GM03348 (cell line): ENCODE measurements at regions not wholly inside any gene's neighbourhood (a gene's known extent, or its start where the extent isn't known, plus 50 kb on each side); places are given as distances from the start of the nearest gene placed in this dataset.
A peak's percentile ranks its signal among the peaks of the same experiment; 100 is the strongest.

ENCODE experiments used
- DNase-seq: peaks from one replicate; pipeline ENCODE4 v3.0.0; 2012; ENCODE audit warnings: low spot score

DNA sequence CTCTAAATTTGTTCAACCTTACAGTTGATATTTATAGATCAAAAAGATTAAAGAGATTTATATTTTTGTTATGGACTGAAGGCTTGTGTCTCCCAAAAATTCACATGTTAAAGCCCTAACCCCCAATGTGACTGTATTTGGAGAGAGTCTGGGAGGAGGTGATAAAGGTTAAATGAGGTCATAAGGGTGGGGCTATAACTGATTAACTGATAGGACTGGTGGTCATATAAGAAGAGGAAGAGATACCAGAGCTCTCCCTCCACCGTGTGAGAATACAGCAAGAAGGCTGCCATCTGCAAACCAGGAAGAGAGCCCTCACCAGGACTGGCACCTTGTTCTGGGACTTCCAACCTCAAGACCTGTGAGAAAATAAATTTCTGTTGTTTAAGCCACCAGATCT, 264.3 kb downstream of the ENC1 start:
- DNase-seq, result no peak

DNA sequence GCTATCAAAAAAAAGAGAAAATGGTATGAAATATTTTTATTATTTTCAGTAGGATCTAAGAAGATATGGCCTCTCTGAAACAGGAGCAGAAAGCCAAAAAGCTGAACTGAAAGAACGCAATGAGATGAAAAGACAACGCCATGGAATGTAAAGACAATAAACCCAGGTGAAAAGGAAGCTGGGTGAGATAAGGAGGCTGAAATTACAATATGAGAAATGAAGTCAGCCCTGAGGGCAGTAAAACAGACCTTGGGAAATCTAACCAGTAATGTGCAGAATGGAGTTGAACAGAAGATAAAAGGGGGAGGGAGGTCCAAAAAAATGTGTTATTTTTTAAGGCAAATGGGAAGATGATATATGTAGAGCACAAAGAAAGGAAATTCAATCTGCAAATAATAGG, 265.3 kb downstream of the ENC1 start:
- DNase-seq, result no peak

DNA sequence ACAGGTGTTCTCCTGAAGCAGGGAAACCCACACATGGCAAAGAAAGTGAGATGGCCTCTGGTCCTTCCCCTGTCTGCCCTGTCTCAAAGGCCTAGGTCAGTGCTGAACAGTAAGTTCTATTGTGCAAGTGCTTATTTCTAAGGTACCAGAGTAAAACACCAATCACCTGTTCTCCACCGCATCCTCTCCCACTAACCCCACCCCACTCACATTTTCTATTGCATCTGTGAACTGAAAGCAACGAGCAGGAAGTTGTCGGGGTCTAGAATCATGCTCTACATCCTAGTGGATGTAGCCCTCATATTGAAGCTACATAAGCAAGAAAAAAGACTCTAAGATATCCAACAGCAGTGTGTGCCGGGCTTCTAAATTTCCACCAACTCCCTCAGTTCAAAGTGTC, 265.9 kb downstream of the ENC1 start:
- no peak for DNase-seq

DNA sequence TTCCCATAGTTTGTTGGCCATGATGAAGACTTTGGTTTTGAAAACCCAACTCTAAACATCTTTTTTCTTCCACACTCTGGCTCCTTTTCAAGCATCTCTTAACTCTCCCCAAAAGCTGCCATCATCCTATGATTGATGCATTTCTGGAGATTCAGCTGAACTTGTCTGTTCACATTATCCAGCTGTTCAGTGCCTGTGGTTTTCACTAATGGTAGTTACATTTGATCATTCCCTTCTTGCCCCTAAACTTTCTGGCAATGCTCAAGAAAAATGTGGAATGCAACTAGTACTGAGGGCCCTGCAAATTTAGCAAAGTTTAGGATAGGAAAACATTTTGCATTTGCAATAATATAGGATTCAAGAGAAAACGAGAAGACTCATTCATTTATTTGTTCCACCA, 267.5 kb downstream of the ENC1 start:
- DNase-seq, result no peak

DNA sequence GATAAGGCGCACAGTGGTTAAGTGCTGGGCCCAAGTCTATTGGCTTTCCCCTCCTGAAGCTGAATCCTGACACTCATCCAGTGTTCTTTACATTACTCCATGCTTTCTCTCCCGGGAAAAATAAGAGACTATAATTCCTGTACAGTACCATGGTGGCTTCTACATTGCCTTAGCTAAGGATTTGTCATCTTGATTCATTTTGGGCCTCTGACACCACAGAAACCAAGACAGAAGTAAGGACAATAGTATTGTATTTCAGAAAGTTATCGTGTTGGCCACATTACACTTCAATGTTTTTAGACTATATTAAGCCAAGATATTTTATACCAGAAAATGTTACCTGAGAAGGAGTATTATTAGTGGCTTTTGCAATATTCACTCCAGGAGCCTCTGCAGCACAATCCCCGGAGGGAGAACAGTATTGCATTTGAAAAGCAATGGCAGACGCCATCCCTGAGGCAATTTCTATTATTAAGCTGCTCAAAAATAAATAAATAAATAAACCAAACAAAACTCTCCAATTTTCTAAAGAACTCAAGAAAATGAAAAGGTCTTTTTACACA, 267.9 kb downstream of the ENC1 start:
- DNase-seq, result no peak

DNA sequence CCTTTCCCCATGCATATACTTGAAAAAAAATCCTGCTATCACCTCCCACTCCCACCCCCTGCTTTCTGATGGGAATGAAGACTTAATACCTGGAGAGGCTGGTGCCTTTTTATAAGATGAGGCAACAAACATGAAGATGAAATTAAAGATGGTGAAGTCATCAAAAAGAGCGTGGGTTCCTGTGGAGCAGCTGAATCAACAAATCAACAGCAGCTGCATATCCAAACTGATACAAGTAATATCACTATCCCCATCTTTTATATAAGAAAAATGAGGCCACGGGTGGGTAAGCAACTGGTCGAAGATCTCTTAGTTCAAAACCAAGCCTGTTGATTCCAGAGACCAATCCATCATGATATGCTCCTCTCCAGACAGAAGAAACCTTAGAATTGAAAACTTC, 268.5 kb downstream of the ENC1 start:
- DNase-seq, result no peak

DNA sequence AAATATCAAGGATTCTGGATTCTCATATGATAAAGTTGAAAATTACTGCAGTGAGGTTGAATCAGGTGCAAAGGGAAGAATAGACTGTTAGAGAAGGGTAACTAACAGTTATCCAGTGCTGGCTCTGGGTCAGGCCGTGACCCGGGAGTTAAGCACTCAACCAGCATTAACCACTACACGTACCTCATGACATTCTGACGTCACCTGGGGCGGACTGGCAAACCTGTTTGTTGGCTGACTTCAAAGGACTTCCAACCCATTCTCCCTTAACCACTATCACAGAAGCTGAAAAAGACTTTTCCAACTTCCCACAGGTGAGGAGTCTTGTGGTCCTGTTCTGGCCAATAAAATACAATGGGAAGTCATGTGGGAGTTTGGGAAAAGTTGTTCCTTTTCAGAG, 268.9 kb downstream of the ENC1 start:
- DNase-seq, result no peak

DNA sequence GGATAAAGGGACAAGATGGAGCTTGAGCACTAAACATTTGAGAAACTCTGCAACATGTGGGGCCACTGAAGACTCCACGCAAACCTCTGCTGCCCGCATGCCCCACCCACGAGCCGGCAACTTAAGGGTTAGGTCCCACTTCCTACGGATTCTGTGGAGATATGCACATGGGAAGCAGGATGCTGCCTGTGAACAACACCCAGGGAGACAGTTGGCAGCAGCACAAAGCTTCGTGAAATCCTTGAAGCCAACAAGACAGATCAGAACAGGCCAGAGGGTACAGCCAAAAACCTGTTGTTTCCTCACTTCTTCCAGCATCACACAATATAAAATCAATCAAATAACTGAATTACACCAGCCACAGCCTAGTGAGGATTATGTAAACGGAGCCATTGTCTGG, 270.4 kb downstream of the ENC1 start:
- DNase-seq, result peak; percentile 28

DNA sequence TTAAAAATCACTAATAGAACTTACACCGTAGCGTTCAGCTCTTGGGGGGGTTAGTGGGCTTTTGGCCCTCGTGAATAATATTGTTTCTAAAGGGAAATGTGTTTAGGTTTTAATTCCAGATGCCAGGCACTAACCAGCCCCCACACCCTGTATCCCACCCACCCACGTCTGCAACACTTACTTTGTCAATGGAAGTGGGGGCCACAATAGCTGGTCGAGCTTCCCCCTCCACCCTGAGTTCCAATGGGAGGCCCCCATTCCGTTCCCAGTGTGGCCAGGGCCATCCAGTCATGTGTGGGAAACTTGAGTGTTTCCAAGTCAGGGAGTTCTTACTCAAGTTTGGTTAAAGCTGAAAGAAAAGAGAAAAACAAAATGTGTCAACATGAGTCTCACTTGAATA, 271.4 kb downstream of the ENC1 start:
- DNase-seq, result no peak

DNA sequence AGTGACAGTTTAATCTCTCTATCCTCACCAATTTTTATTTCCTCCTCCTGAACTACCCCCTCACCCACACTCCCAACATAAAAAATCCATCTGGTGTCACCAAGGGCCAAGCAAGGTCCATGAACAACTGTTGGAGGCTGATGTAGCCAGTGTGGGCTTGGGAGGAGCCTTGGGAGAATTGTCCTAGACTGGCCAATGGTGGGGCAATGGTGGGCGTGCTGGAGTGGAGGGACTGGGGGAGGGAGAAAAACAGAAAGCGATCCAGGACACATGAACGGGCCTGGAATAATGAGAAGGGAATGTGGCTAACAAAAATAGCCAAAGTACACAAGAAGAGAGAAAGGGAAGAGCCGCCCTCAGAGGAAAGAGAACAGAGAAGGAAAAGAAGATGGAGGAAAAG, 272.6 kb downstream of the ENC1 start:
- DNase-seq, result no peak

DNA sequence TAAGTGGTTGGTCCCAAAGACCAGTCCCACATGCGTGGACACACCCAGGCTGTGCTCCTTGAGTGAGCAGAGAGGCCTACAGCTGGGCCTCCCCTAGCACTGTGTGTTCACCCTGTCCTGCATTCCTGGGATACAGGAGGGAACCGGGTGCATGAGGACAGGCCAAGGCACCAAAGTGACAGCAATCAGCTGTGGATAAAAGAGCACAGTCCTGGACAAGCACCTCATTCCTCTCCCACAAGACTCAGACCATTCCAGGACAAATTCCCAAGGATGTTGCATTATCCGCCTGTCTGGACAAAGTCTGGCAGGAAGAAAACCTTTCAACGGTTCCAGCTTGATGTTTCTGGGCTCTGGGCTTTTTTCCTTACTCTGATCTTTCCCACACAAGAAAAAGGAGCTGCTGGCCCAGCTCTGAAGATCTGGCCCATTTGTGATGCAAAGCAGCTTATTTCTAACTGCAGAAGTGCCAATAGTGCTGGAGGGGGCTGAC, 273.2 kb downstream of the ENC1 start:
- DNase-seq, result no peak

DNA sequence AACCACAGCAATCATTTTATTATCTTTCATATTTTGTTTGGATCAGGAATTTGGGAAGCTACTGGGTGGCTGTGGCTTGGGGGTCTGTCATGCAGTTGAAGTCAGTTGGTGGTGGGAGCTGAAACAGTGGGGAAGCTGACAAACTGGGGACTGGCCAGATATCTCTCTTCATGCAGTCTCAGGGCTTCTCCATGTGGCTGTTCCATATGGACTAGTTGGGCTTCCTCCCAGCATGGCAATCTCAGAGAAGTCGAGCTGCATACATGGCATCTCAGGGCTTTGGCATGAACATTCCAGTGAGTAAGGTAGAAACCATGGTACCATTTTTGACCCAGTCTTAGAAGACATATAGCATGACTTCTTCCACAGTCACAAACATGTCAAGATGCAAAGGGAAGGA, 274.8 kb downstream of the ENC1 start:
- DNase-seq, result no peak

DNA sequence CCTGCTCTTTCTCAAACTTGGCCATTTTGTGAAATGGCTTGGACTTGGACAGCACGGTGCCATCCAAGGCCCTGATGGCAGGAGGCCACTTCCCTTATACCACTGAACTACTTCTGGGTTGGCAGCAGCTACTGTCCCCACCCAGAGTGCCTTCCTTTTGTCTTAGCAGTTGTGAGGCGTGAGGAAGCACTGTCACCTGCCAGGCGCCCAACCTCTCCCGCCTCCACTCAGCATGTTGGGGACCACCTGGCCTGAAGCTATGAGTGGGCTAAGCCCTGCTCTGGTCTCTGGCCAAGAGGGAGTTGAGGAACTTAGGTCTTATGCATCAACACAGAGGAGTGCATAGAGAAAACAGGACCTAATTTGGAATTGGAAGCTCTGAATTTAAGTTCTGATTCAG, 276.0 kb downstream of the ENC1 start:
- DNase-seq, result no peak

DNA sequence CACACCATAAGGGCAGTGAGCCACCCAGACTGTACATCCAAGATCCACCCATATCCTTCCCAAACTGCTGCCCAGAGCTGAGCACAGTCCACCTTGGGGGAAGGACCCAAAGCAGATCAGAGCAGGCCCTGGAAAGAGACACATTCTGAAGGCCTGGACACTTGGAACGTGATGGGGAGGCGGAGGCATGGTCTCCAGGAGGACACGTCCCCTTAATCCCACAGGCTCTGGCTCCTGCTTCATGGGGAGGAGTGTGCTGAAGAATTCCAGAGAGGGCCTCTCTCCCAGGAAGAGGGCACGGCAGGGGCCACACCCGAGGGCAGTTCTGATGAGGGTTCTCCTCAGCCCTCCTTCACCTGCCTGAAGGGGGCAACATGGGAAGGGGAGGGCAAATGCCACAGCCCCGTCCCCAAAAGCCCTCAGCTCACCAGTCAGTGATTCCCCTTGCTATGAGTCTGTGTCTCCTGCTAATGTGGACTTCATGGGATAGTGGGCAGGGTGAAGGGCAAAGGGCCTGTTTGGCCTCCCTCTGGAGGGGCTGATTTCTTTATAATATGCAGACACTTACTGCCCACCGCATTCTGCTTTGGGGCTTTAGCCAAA, 276.8 kb downstream of the ENC1 start:
- no peak for DNase-seq

DNA sequence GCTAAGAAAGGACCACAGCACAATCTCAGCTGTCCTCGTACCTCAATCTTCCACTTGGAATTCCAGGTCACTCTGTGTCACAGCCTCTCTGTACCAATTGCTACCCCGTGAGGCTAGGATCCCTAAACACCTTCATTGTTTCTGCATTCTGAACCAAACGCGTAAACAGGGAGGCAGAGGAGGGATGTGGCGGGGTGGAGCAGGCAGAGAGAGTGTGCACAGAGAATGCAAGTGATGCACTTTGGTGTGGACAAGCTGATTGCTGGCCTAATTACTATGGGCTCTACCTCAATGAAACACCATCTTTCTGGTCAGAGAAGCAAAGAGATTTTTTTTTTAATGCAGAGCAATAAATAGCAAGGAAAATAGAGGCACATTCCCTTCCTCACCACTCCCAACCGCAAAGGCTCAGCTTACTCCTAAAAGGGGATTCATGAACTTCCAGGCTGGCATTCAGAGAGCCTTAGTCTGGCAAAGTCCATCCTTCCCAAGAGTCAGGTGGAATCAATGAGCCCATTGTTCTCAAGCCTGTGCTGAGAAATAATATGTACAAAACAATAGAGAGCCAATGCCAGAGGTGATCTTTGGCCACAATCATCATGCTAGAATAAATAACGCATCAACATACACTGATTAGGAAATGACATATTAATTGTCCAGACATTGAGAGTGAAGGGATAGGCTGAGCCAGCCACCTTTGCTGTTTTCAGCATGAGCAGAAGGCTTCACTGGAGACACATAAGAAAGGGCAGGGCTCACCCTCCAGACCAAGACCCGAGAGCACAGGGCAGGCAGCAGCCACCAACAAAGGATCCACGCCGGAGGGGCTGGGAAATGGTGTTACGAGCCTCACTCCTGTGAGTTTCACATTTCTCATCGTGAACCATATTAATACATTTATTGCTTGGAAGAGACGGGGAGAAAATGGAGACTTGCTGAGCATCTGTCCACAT, 278.8 kb downstream of the ENC1 start:
- DNase-seq, result no peak

DNA sequence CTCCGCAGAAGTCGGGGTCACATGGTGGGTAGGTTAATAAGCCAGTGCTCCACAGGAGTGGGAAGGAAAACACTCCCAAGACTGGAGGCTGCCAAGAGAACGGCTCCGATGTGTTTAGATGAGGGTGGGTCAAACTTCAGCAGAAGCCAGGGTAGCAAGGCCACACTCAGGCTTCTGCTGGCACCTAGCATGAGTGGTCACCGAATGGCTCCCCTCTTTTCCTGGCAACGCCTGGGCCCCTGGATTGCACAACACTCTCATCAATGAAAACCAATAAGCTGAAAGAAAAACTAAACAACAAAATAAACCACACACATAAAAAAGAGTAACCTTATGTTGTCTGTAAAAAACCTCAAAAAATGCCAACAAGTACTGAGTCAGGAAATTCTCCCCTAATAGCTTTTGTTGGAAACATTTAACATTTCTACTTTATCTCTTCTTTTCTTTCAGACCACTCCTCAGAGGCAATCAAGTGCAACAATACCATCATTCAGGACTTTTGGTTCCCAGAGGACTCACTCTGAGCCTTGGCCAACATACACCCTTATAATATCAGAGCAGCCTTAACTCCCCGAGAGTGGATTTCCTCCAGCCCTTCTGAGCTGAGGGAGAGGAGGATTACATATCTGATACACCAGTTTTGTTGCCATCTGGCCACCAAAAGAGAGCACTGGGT, 279.9 kb downstream of the ENC1 start:
- no peak for DNase-seq

DNA sequence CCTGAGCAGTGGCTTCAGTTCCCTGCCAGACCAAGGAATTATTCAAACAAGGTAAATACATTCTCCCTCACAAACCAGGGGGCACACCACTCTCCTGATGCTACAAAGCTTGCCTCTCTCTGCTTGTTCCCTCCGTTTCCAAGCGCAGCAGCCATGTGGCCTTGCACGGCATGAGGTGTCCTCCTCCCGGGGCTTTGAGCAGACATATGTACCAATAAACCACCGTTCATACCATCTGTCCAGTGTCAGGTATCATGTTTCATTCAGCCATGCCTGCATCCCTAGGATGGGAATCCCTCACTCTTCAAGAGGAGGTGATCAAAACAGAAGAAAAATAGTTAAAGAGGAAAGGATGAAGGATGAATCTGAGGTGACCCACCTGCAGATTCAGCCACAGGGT, 282.7 kb downstream of the ENC1 start:
- no peak for DNase-seq

DNA sequence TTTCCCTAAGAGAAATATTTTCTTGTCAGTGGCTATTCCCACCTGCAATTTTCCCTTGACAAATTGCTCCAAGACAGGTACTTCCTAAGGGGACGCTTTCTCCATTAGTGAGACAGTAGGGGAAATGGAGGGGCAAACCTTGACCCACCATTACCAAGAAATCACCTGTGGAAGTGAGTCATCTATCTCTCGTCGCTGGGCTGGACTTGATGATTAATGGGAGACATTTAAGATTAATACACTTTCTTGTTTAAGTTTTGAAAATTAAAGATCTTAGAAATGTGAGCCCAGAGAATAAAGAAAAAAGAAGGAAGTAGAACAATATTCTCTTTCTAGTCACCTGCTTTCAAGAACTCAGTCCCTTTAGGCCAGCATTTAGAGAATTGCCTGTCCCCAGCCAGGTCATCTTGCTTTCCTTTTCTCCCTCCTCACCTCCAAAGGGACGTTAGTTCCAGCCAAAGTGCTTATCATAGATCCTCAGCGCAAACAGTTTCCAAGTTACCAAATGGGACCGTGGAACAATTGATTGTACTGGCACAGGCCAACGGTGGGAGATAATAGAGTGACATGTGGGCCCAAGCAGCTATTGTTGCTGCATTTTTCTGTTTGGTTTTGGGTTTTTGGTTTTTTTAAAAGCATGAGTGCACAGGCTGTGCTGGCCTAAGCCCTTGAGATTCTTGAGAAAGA, 284.4 kb downstream of the ENC1 start:
- no peak for DNase-seq

DNA sequence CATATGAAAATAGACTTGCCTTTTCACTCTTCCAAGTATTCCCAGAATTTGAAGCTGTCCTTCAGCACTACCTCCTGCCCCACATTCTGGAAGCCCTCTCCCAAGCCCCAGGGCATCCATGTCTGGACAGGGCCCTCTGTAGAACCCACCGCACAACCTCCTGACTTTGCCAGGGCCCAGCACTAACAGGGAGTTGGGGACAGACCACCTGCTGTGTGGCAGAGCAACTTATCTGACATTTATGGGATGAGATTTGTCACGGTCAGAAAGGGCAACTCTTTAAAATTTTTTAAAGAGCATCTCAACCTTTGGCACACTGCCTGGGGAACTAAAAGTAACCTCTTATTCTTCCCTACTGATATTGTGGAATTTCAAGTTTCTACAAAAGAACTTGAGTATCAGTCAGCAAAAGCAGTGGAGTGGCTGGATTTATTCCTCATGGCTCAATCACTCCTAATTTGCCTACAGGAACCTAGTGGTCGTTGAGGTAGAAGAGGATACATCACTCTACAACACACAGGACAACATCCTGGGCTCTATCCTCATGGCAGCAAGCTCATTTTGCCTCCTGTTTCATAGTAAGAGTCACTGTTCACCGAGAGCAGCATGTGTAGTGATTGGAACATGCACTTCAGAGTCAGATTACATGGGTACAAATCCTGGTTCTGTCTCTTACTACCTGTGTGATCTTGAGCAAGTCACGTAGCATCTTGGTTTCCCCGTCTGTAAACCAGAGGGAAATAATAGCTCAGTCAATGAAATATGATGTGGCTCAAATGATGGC, 285.3 kb downstream of the ENC1 start:
- DNase-seq, result no peak

DNA sequence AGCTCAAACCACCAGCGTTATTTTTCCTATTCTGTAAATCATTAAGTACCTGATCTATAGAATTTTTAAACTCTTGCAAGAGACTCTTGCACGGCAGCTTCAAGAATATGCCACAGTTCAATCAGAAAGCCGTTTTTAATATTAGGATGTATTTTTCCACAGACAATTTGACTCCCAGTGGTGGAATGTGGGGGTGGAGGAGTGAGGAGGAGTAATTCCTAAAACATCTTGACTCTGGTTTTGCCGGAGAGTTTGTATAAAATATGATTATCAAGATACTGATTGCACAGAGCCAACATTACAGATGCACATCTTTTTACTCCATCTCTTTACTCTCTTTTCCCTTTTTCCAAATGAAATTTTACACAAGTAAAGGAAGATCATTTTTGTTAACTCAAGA, 288.3 kb downstream of the ENC1 start:
- peak; percentile 70 for DNase-seq

DNA sequence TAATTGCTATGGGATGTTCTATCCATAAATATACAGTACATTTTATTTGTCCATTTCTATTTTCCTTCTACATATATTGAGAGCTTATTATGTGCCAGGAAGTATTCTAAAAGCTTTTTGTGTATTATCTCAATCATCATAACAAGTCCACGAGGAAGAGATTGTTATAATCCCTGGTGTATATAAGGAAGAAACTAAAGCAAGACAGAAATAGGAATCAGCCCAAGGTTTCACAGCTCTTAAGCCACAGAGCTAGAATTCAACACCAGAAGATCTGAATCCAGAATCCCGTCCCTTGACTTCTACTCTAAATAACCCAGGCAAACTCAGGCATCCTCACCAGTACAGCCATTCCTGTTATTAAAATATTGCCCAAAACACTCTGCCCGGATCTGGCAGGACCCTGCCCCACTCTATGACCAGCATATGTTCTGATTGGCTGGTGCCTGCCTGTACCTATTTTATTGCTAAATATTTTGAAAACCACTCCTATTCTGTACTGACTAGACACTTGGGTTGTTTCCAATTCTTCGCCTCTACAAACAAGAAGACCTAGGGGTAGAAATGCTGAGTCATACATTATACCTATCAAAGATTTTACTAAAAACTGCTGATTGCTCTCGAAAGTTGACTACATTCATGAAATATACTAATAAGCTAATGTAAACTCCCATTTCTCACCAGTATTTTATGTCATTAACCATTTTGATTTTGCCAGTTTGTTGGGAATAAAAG, 297.4 kb downstream of the ENC1 start:
- DNase-seq, result no peak
